ENCODE measurements at regions not wholly inside any gene's neighbourhood (a gene's known extent, or its start where the extent isn't known, plus 50 kb on each side); places are given as distances from the start of the nearest gene placed in this dataset.

GRCh38 chr2:222054813-222055212, 244.0 kb downstream of the PAX3 start:
- no peak for DNase-seq
- no peak for ATAC-seq
- CTCF ChIA-PET = no interaction called here
- Mint-ChIP-seq H3K9me3 (ENCODE audit: insufficient read depth) (no peaks in the 10 kb centered on the region), H3K4me1 (ENCODE audit: low read depth) (no peaks in the 10 kb centered on the region), H3K27me3 (ENCODE audit: low read depth) (peaks cover 11% of the 10 kb centered on the region), H3K27ac (no peak overlapping the region), H3K4me3 (no peak overlapping the region), H3K36me3 (ENCODE audit: low read depth) (no peaks in the 10 kb centered on the region)
- POLR2A ChIA-PET = no interaction called here

GRCh38 chr2:222052934-222053367, 245.8 kb downstream of the PAX3 start:
- CTCF ChIA-PET = interaction anchor here (1.5 kb wide), 1 partner anchor 509 kb away, joined by 3 read pairs; no protein-coding TSS in a partner anchor
- Mint-ChIP-seq H3K36me3 (ENCODE audit: low read depth) (no peaks in the 10 kb centered on the region), H3K27ac (no peak overlapping the region), H3K4me1 (ENCODE audit: low read depth) (no peaks in the 10 kb centered on the region), H3K9me3 (ENCODE audit: insufficient read depth) (no peaks in the 10 kb centered on the region), H3K4me3 (no peak overlapping the region), H3K27me3 (ENCODE audit: low read depth) (peaks cover 9% of the 10 kb centered on the region)
- POLR2A ChIA-PET = no interaction called here
- DNase-seq (no peak), ATAC-seq (no peak)

GRCh38 chr2:222050981-222051380, 247.8 kb downstream of the PAX3 start:
- Mint-ChIP-seq H3K4me3 (no peak overlapping the region), H3K36me3 (ENCODE audit: low read depth) (no peaks in the 10 kb centered on the region), H3K27me3 (ENCODE audit: low read depth) (peaks cover 9% of the 10 kb centered on the region), H3K4me1 (ENCODE audit: low read depth) (no peaks in the 10 kb centered on the region), H3K9me3 (ENCODE audit: insufficient read depth) (no peaks in the 10 kb centered on the region), H3K27ac (no peak overlapping the region)
- DNase-seq (no peak), ATAC-seq (no peak)
- CTCF ChIA-PET = no interaction called here
- POLR2A ChIA-PET = no interaction called here

GRCh38 chr2:222049946-222050345, 248.9 kb downstream of the PAX3 start:
- H3K4me1 Mint-ChIP-seq (ENCODE audit: low read depth) = no peaks in the 10 kb centered on the region
- POLR2A ChIA-PET = no interaction called here
- CTCF ChIA-PET = no interaction called here
- no peak for DNase-seq
- H3K9me3 Mint-ChIP-seq (ENCODE audit: insufficient read depth) = no peaks in the 10 kb centered on the region
- ATAC-seq = no peak
- H3K27me3 Mint-ChIP-seq (ENCODE audit: low read depth) = peaks cover 4% of the 10 kb centered on the region
- no peak overlapping the region for H3K27ac Mint-ChIP-seq
- H3K4me3 Mint-ChIP-seq = no peak overlapping the region
- H3K36me3 Mint-ChIP-seq (ENCODE audit: low read depth) = no peaks in the 10 kb centered on the region

- no peaks in the 10 kb centered on the region for H3K36me3 Mint-ChIP-seq (ENCODE audit: low read depth)
- no peaks in the 10 kb centered on the region for H3K27me3 Mint-ChIP-seq (ENCODE audit: low read depth)
- no peaks in the 10 kb centered on the region for H3K4me1 Mint-ChIP-seq (ENCODE audit: low read depth)
- ChIA-PET POLR2A (no interaction called here), CTCF (interaction anchor here (1.1 kb wide), 1 partner anchor 10 kb away, joined by 4 read pairs; no protein-coding TSS in a partner anchor)
- DNase-seq (no peak), ATAC-seq (no peak)
- no peak overlapping the region for H3K27ac Mint-ChIP-seq
- no peak overlapping the region for H3K4me3 Mint-ChIP-seq
- no peaks in the 10 kb centered on the region for H3K9me3 Mint-ChIP-seq (ENCODE audit: insufficient read depth)
Observed at GRCh38 chr2:222043897-222044296, 254.9 kb downstream of the PAX3 start.

- ATAC-seq (no peak), DNase-seq (no peak)
- CTCF ChIA-PET = interaction anchor here (1.1 kb wide), 1 partner anchor 11 kb away, joined by 4 read pairs; no protein-coding TSS in a partner anchor
- POLR2A ChIA-PET = no interaction called here
- H3K27ac Mint-ChIP-seq = no peak overlapping the region
- H3K4me1 Mint-ChIP-seq (ENCODE audit: low read depth) = no peaks in the 10 kb centered on the region
- no peak overlapping the region for H3K4me3 Mint-ChIP-seq
- H3K27me3 Mint-ChIP-seq (ENCODE audit: low read depth) = no peaks in the 10 kb centered on the region
- no peaks in the 10 kb centered on the region for H3K36me3 Mint-ChIP-seq (ENCODE audit: low read depth)
- H3K9me3 Mint-ChIP-seq (ENCODE audit: insufficient read depth) = no peaks in the 10 kb centered on the region
Observed at GRCh38 chr2:222042666-222043065, 256.1 kb downstream of the PAX3 start.

GRCh38 chr2:222040333-222040732, 258.5 kb downstream of the PAX3 start:
- no peak for DNase-seq
- no peak for ATAC-seq
- Mint-ChIP-seq H3K27me3 (ENCODE audit: low read depth) (no peaks in the 10 kb centered on the region), H3K27ac (no peak overlapping the region), H3K4me1 (ENCODE audit: low read depth) (no peaks in the 10 kb centered on the region), H3K9me3 (ENCODE audit: insufficient read depth) (no peaks in the 10 kb centered on the region), H3K4me3 (no peak overlapping the region), H3K36me3 (ENCODE audit: low read depth) (no peaks in the 10 kb centered on the region)
- ChIA-PET POLR2A (no interaction called here), CTCF (no interaction called here)

GRCh38 chr2:222039821-222040220, 259.0 kb downstream of the PAX3 start:
- no peak overlapping the region for H3K4me3 Mint-ChIP-seq

GRCh38 chr2:222038067-222038802, 260.6 kb downstream of the PAX3 start:
- no peaks in the 10 kb centered on the region for H3K36me3 Mint-ChIP-seq (ENCODE audit: low read depth)
- no peak overlapping the region for H3K27ac Mint-ChIP-seq
- no peak overlapping the region for H3K4me3 Mint-ChIP-seq
- ChIA-PET CTCF (interaction anchor here (1.3 to 1.5 kb wide), 2 partner anchors 10 to 15 kb away, joined by 3 to 4 read pairs; no protein-coding TSS in a partner anchor), POLR2A (interaction anchor here (0.6 kb wide), 1 partner anchor 23 kb away, joined by 7 read pairs; no protein-coding TSS in a partner anchor)
- H3K4me1 Mint-ChIP-seq (ENCODE audit: low read depth) = no peaks in the 10 kb centered on the region
- ATAC-seq = no peak
- DNase-seq = no peak
- H3K27me3 Mint-ChIP-seq (ENCODE audit: low read depth) = no peaks in the 10 kb centered on the region
- H3K9me3 Mint-ChIP-seq (ENCODE audit: insufficient read depth) = no peaks in the 10 kb centered on the region

More at GRCh38 chr2:222039821-222040220, 259.0 kb downstream of the PAX3 start:
- POLR2A ChIA-PET = no interaction called here
- Mint-ChIP-seq H3K36me3 (ENCODE audit: low read depth) (no peaks in the 10 kb centered on the region), H3K9me3 (ENCODE audit: insufficient read depth) (no peaks in the 10 kb centered on the region), H3K4me1 (ENCODE audit: low read depth) (no peaks in the 10 kb centered on the region), H3K27me3 (ENCODE audit: low read depth) (no peaks in the 10 kb centered on the region), H3K27ac (no peak overlapping the region)
- CTCF ChIA-PET = interaction anchor here (1.5 kb wide), 1 partner anchor 8 kb away, joined by 4 read pairs; no protein-coding TSS in a partner anchor
- DNase-seq = no peak
- no peak for ATAC-seq

- Mint-ChIP-seq H3K36me3 (ENCODE audit: low read depth) (no peaks in the 10 kb centered on the region), H3K9me3 (ENCODE audit: insufficient read depth) (no peaks in the 10 kb centered on the region), H3K4me1 (ENCODE audit: low read depth) (no peaks in the 10 kb centered on the region), H3K4me3 (no peak overlapping the region), H3K27me3 (ENCODE audit: low read depth) (no peaks in the 10 kb centered on the region), H3K27ac (no peak overlapping the region)
- ChIA-PET CTCF (no interaction called here), POLR2A (no interaction called here)
- DNase-seq (no peak), ATAC-seq (no peak)
Observed at GRCh38 chr2:222037211-222037610, 261.6 kb downstream of the PAX3 start.

GRCh38 chr2:222034058-222034457, 264.7 kb downstream of the PAX3 start:
- ATAC-seq = no peak
- H3K36me3 Mint-ChIP-seq (ENCODE audit: low read depth) = no peaks in the 10 kb centered on the region
- H3K27ac Mint-ChIP-seq = no peak overlapping the region

GRCh38 chr2:222033541-222033940, 265.3 kb downstream of the PAX3 start:
- CTCF ChIA-PET = no interaction called here
- no peak for ATAC-seq

More at GRCh38 chr2:222034058-222034457, 264.7 kb downstream of the PAX3 start:
- ChIA-PET POLR2A (no interaction called here), CTCF (no interaction called here)
- no peaks in the 10 kb centered on the region for H3K4me1 Mint-ChIP-seq (ENCODE audit: low read depth)
- no peaks in the 10 kb centered on the region for H3K27me3 Mint-ChIP-seq (ENCODE audit: low read depth)
- no peak overlapping the region for H3K4me3 Mint-ChIP-seq
- no peaks in the 10 kb centered on the region for H3K9me3 Mint-ChIP-seq (ENCODE audit: insufficient read depth)
- DNase-seq = no peak

More at GRCh38 chr2:222033541-222033940, 265.3 kb downstream of the PAX3 start:
- Mint-ChIP-seq H3K4me3 (no peak overlapping the region), H3K27ac (no peak overlapping the region), H3K27me3 (ENCODE audit: low read depth) (no peaks in the 10 kb centered on the region), H3K9me3 (ENCODE audit: insufficient read depth) (no peaks in the 10 kb centered on the region), H3K4me1 (ENCODE audit: low read depth) (no peaks in the 10 kb centered on the region), H3K36me3 (ENCODE audit: low read depth) (no peaks in the 10 kb centered on the region)
- POLR2A ChIA-PET = no interaction called here
- no peak for DNase-seq

Measured in activated CD8-positive, alpha-beta T cell treated with anti-CD3 and anti-CD28 coated beads, Interleukin-2, amount 10 ng/mL, durations not matched to agents 7 days and 5 days (primary cell).